ENCODE measurements at regions not wholly inside any gene's neighbourhood (a gene's known extent, or its start where the extent isn't known, plus 50 kb on each side); places are given as distances from the start of the nearest gene placed in this dataset.

DNA sequence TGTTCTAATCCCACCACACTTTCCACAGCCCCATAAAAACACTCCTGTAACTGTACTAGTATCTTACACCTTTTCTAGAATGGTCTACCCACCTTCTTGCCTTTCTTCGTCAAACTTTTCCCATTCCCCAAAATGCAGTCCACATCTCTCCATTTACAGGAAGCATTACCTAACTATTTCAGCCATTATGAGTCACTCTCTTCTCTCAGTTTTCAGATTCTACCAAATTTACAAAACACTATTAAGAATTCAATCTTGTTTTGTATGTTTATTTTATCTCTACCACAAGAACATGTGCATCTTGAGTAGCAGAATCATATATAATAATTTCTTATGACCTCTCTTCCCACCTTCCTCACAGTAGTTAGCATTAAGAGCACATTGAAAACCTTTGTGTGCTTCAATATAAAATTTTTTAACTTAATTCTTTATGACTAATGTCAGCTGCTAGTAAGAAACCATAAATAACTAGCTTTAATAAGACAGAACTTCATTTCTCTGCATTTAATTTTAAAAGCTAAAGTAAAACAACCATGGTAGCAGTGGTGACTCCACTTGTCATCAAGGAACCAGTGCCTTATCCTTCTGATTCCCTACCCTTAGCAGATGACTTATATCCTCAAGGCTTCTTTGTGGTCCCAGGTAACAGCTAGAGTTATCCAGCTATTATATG lies 56.6 kb upstream of the MAP2 start:
- DNase-seq (ENCODE audit: low read depth): no peak

DNA sequence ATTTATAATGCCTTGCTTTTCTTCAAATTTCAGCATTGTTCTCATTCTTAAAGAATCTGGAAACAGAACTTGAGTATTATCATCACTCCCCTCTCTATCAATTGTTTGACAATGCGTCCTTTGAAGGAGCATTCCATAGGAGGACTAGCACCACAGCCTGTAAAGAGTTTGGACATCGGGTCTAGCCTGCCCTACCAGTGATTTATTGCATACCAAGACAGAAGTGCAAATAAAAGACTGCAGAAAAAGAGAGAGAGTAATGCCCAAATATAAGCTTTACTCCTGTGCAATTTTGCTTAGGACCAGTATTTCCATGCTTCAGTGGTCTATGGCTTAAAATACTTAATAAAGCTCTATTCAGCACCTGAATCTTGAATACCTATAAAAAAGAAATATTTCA lies 55.4 kb upstream of the MAP2 start:
- peak; percentile 3 for DNase-seq (ENCODE audit: low read depth)

DNA sequence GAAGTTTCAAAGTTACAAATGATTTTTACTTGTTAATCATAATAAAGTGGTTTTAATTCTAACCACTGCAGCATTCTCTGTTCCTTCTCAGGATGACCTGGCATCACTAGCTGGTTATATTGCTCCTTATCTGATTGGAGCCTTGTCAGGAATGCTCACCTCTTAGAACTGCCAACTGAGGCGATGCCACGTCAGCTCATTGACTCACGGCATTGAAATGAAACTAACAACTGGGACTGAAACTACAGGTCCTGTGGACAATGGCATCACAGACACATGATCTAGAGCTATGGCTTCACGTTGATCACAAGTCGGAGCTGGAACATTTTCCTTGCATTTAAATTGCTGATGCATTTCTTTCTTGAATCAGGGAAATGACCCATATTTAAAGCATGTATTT lies 54.9 kb upstream of the MAP2 start:
- peak; percentile 97 for DNase-seq (ENCODE audit: low read depth)

DNA sequence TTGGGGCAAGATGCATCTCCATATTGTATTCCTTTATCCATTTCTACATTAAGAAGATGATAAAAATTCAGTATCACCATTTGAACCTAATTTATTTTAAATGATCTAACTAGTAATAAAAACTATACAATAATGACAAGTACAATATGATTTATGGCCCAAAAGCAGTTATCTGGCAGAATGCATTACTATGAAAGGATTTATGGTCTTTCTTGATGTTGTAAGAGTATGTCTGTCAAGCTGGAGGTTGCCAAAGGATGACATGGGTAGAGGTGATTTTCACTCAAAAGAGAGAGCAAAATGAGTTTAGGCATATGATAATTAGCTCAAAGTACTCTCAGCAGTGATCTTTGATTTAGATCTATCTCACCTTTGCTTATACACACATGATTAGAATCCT lies 54.2 kb upstream of the MAP2 start:
- DNase-seq (ENCODE audit: low read depth): no peak

DNA sequence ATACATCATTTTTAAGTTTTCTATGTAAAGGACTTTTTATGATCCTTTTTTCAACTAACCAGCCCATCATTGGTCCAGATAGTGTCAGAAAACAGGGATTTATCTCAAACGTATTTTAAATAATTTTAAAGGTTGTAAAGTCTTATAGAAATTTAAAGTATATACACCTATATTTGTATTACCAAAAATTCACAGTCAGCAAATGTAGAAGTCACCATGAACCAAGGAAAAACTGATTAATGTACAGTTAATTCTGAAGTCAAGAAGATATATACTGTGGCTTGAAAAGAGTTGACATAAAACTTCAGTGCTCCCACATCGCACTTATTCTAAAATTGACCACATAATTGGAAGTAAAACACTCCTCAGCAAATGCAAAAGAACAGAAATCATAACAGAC lies 52.4 kb upstream of the MAP2 start:
- no peak for DNase-seq (ENCODE audit: low read depth)
